PFSK-1 (cell line): ENCODE measurements at regions not wholly inside any gene's neighbourhood (a gene's known extent, or its start where the extent isn't known, plus 50 kb on each side); places are given as distances from the start of the nearest gene placed in this dataset.

ENCODE experiments used
- FOXP2 ChIP-seq: optimal IDR thresholded peaks from 2 replicates; pipeline ENCODE3; 2011; ENCODE audit warnings: borderline replicate concordance, control low read depth, inconsistent platforms; ENCODE audit not compliant: insufficient read depth; ENCODE audit errors: extremely low read length, extremely low read depth
- POLR2AphosphoS5 ChIP-seq: IDR thresholded peaks from 2 replicates; pipeline ENCODE4 v1.6.1; 2012; ENCODE audit warnings: low read depth, mild to moderate bottlenecking, control low read depth, low read length, moderate library complexity
- SIN3A ChIP-seq: IDR thresholded peaks from 2 replicates; pipeline ENCODE4 v1.6.1; 2012; ENCODE audit warnings: mild to moderate bottlenecking, low read length, moderate library complexity, borderline replicate concordance; ENCODE audit not compliant: insufficient read depth
- TAF1 ChIP-seq: IDR thresholded peaks from 2 replicates; pipeline ENCODE4 v1.6.1; 2012; ENCODE audit warnings: low read length, control low read depth, borderline replicate concordance; ENCODE audit not compliant: insufficient read depth
- TF ChIP-seq, protein P1 (sequence below), 2 experiments: IDR thresholded peaks; 2 replicates each; pipeline versions ENCODE4 v1.6.1 to v1.8.0; 2011 to 2012; ENCODE audit warnings: low read depth in 2 of 2, low read length in 2 of 2, control low read depth in 1 of 2, inconsistent platforms in 1 of 2, mild to moderate bottlenecking in 1 of 2, moderate library complexity in 1 of 2; ENCODE audit not compliant: insufficient read depth in 1 of 2

DNA sequence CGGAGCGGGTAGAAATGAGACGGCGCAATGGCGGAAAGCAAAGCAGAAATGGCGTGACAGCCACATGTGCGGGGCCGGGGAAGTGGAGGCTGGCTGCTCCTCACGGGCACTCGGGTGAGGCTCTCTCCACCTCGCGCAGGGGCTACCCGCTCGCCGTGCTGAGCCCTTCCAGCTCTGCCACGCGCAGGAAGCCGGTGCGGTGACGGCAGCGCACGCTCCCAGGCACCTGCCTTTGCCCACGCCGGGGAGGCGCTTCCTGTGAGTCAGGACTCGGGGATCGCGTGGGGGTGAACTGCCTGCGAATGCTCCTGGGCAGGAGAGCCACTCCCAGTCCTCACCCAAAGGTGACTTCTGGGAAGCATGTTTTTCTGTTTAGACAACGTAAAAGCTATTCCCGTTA lies 431.2 kb downstream of the GLRX3 start:
- no peak for TF ChIP-seq POLR2AphosphoS5
- TF ChIP-seq TAF1: no peak
- TF ChIP-seq, protein P1, sequence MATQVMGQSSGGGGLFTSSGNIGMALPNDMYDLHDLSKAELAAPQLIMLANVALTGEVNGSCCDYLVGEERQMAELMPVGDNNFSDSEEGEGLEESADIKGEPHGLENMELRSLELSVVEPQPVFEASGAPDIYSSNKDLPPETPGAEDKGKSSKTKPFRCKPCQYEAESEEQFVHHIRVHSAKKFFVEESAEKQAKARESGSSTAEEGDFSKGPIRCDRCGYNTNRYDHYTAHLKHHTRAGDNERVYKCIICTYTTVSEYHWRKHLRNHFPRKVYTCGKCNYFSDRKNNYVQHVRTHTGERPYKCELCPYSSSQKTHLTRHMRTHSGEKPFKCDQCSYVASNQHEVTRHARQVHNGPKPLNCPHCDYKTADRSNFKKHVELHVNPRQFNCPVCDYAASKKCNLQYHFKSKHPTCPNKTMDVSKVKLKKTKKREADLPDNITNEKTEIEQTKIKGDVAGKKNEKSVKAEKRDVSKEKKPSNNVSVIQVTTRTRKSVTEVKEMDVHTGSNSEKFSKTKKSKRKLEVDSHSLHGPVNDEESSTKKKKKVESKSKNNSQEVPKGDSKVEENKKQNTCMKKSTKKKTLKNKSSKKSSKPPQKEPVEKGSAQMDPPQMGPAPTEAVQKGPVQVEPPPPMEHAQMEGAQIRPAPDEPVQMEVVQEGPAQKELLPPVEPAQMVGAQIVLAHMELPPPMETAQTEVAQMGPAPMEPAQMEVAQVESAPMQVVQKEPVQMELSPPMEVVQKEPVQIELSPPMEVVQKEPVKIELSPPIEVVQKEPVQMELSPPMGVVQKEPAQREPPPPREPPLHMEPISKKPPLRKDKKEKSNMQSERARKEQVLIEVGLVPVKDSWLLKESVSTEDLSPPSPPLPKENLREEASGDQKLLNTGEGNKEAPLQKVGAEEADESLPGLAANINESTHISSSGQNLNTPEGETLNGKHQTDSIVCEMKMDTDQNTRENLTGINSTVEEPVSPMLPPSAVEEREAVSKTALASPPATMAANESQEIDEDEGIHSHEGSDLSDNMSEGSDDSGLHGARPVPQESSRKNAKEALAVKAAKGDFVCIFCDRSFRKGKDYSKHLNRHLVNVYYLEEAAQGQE (IDR thresholded peaks at IDR 0.05; ENCODE audit: insufficient read depth in 1 of 2, low read depth in 2 of 2, low read length in 2 of 2): no peak
- TF ChIP-seq SIN3A: no peak
- TF ChIP-seq FOXP2: no peak
